ENCODE measurements at regions not wholly inside any gene's neighbourhood (a gene's known extent, or its start where the extent isn't known, plus 50 kb on each side); places are given as distances from the start of the nearest gene placed in this dataset.
"Not testable (repeated sequence)": the region's sequence is repeated elsewhere in the genome, so short reads cannot be mapped to it uniquely, and the experiment has no call there.

GRCh38 chr7:67662804-67663203, 666.2 kb downstream of the TYW1 start:
- H3K79me2 ChIP-seq: no peaks in the 10 kb centered on the region
- H2AFZ ChIP-seq: no peak overlapping the region
- no peak overlapping the region for H3K9ac ChIP-seq
- H3K27ac ChIP-seq: no peak overlapping the region
- H3K4me2 ChIP-seq (ENCODE audit: low read length): no peak overlapping the region
- H3K36me3 ChIP-seq (ENCODE audit: control insufficient read depth, insufficient read depth, low read length): no peaks in the 10 kb centered on the region
- peaks cover 3% of the 10 kb centered on the region for H3K9me3 ChIP-seq (ENCODE audit: control insufficient read depth, low read length)
- H3K4me3 ChIP-seq (ENCODE audit: low read depth, low read length): no peak overlapping the region
- no peaks in the 10 kb centered on the region for H3K27me3 ChIP-seq (ENCODE audit: control insufficient read depth, insufficient read depth, low read length)
- H3K4me1 ChIP-seq: no peaks in the 10 kb centered on the region
- TF ChIP-seq, protein P1, sequence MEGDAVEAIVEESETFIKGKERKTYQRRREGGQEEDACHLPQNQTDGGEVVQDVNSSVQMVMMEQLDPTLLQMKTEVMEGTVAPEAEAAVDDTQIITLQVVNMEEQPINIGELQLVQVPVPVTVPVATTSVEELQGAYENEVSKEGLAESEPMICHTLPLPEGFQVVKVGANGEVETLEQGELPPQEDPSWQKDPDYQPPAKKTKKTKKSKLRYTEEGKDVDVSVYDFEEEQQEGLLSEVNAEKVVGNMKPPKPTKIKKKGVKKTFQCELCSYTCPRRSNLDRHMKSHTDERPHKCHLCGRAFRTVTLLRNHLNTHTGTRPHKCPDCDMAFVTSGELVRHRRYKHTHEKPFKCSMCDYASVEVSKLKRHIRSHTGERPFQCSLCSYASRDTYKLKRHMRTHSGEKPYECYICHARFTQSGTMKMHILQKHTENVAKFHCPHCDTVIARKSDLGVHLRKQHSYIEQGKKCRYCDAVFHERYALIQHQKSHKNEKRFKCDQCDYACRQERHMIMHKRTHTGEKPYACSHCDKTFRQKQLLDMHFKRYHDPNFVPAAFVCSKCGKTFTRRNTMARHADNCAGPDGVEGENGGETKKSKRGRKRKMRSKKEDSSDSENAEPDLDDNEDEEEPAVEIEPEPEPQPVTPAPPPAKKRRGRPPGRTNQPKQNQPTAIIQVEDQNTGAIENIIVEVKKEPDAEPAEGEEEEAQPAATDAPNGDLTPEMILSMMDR (IDR thresholded peaks at IDR 0.05): no peak

- Histone ChIP-seq H3K9me3 (ENCODE audit: control insufficient read depth, low read length) (peaks cover 3% of the 10 kb centered on the region), H3K4me1 (no peaks in the 10 kb centered on the region)
- TF ChIP-seq, protein P1 (IDR thresholded peaks at IDR 0.05): no peak
Observed at GRCh38 chr7:67663644-67664043, 667.0 kb downstream of the TYW1 start.

DNA sequence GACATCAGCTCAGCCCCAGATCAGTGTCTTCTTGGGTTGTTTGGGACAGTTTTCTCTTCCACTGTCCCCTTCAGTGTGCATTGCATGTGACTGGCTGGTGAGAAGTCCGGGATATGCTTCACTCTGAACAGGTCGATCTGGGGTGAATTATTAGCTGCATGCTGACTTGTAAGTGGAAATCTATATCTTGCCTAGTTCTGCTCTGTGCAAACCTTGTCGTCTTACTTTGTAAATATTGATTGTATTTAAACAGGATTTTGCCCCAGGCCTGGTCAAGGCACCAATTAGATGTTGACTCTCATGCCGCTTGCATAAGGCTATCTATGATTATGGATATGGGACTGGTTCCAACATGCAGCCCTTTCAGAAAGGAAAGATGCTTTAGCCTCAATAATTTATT, 669.7 kb downstream of the TYW1 start:
- H3K9me3 ChIP-seq (ENCODE audit: control insufficient read depth, low read length); H3K36me3 ChIP-seq (ENCODE audit: control insufficient read depth, insufficient read depth, low read length); H2AFZ ChIP-seq; H3K4me1 ChIP-seq; H3K9ac ChIP-seq; H3K79me2 ChIP-seq; H3K27ac ChIP-seq; H3K4me2 ChIP-seq (ENCODE audit: low read length); H3K4me3 ChIP-seq (ENCODE audit: low read depth, low read length); H3K27me3 ChIP-seq (ENCODE audit: control insufficient read depth, insufficient read depth, low read length): not testable (repeated sequence)

More at GRCh38 chr7:67663644-67664043, 667.0 kb downstream of the TYW1 start:
- H3K4me3 ChIP-seq (ENCODE audit: low read depth, low read length): no peak overlapping the region
- H3K27ac ChIP-seq: no peak overlapping the region
- H3K4me2 ChIP-seq (ENCODE audit: low read length): no peak overlapping the region
- H2AFZ ChIP-seq: no peak overlapping the region
- no peaks in the 10 kb centered on the region for H3K27me3 ChIP-seq (ENCODE audit: control insufficient read depth, insufficient read depth, low read length)
- H3K79me2 ChIP-seq: no peaks in the 10 kb centered on the region
- no peaks in the 10 kb centered on the region for H3K36me3 ChIP-seq (ENCODE audit: control insufficient read depth, insufficient read depth, low read length)
- H3K9ac ChIP-seq: no peak overlapping the region

- H3K27ac ChIP-seq: no peak overlapping the region
- no peaks in the 10 kb centered on the region for H3K27me3 ChIP-seq (ENCODE audit: control insufficient read depth, insufficient read depth, low read length)
- H3K36me3 ChIP-seq (ENCODE audit: control insufficient read depth, insufficient read depth, low read length): no peaks in the 10 kb centered on the region
- H2AFZ ChIP-seq: no peak overlapping the region
- no peak overlapping the region for H3K4me3 ChIP-seq (ENCODE audit: low read depth, low read length)
- H3K79me2 ChIP-seq: no peaks in the 10 kb centered on the region
- TF ChIP-seq, protein P1 (IDR thresholded peaks at IDR 0.05): no peak
- H3K4me1 ChIP-seq: no peaks in the 10 kb centered on the region
- H3K4me2 ChIP-seq (ENCODE audit: low read length): no peak overlapping the region
- H3K9ac ChIP-seq: no peak overlapping the region
- H3K9me3 ChIP-seq (ENCODE audit: control insufficient read depth, low read length): no peaks in the 10 kb centered on the region
Observed at GRCh38 chr7:67671006-67671548, 674.4 kb downstream of the TYW1 start.

DNA sequence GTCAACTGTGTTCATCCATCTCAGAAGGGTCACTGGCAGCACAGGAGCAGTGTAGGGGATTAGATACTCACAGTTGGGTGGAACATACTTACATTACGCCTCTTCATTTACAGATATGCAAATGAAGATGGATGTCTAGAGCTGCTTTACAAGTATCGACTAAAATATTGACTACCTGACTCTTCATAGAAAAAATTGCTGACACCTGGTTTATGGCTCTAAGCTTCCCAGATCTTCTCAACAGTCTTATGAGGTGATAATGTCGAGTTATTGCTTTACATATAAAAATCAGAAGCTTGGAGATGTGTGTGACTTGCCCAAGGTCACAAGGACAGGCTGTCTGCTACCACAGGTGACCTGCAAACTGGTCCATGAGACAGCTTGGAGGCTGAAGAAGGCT, 677.2 kb downstream of the TYW1 start:
- H3K4me2 ChIP-seq (ENCODE audit: low read length): no peak overlapping the region
- H3K79me2 ChIP-seq: no peaks in the 10 kb centered on the region
- no peak overlapping the region for H2AFZ ChIP-seq
- H3K27me3 ChIP-seq (ENCODE audit: control insufficient read depth, insufficient read depth, low read length): no peaks in the 10 kb centered on the region
- H3K27ac ChIP-seq: no peak overlapping the region
- no peaks in the 10 kb centered on the region for H3K36me3 ChIP-seq (ENCODE audit: control insufficient read depth, insufficient read depth, low read length)
- H3K4me3 ChIP-seq (ENCODE audit: low read depth, low read length): no peak overlapping the region
- H3K9ac ChIP-seq: no peak overlapping the region
- TF ChIP-seq, protein P1 (IDR thresholded peaks at IDR 0.05): no peak
- no peaks in the 10 kb centered on the region for H3K4me1 ChIP-seq
- no peaks in the 10 kb centered on the region for H3K9me3 ChIP-seq (ENCODE audit: control insufficient read depth, low read length)

DNA sequence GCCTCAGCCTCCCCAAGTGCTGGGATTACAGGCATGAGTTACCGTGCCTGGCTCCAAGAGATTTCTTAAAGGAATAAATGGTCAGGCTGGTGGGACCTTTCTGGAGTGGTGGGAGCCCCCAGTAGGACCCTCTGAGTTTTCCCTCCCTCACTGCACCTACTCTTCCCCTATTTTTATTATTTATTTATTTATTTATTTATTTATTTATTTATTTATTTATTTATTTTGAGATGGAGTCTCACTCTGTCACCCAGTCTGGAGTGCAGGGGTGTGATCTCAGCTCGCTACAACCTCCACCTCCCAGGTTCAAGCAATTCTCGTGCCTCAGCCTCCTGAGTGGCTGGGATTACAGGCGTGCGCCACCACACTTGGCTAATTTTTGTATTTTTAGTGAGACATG, 678.2 kb downstream of the TYW1 start:
- H3K4me2 ChIP-seq (ENCODE audit: low read length); H2AFZ ChIP-seq; H3K36me3 ChIP-seq (ENCODE audit: control insufficient read depth, insufficient read depth, low read length); H3K9me3 ChIP-seq (ENCODE audit: control insufficient read depth, low read length); H3K79me2 ChIP-seq; H3K27me3 ChIP-seq (ENCODE audit: control insufficient read depth, insufficient read depth, low read length); H3K27ac ChIP-seq; H3K4me1 ChIP-seq; H3K9ac ChIP-seq; H3K4me3 ChIP-seq (ENCODE audit: low read depth, low read length): not testable (repeated sequence)
